Activated CD8-positive, alpha-beta T cell treated with anti-CD3 and anti-CD28 coated beads for 36 hours (primary cell): ENCODE measurements at regions not wholly inside any gene's neighbourhood (a gene's known extent, or its start where the extent isn't known, plus 50 kb on each side); places are given as distances from the start of the nearest gene placed in this dataset.
"Not testable (repeated sequence)": the region's sequence is repeated elsewhere in the genome, so short reads cannot be mapped to it uniquely, and the experiment has no call there.

ENCODE experiments used
- ATAC-seq: fragments of 200-7000 bp; cut with Tn5 transposase; one replicate; pipeline ENCODE4 v1.10.0; 2021; ENCODE audit warnings: mild to moderate bottlenecking, moderate library complexity
- CTCF ChIA-PET: fragments of 350-600 bp; sonication (Branson Sonifier 250); formaldehyde crosslinking; loops from one replicate; lab custom pipeline; 2021; ENCODE audit warnings: antibody characterized with exemption; lab: Charles Lee
- POLR2A ChIA-PET: fragments of 350-600 bp; sonication (Branson Sonifier 250); formaldehyde crosslinking; loops from one replicate; lab custom pipeline; 2021; ENCODE audit warnings: antibody characterized with exemption; lab: Charles Lee
- DNase-seq: peaks from one replicate; pipeline ENCODE4 v3.0.0-alpha.2; 2020
- H3K27ac Mint-ChIP-seq: one replicate; pipeline ENCODE4 v1.8.0; 2021; ENCODE audit warnings: mild to moderate bottlenecking, mixed read lengths
- H3K27me3 Mint-ChIP-seq: one replicate; pipeline ENCODE4 v1.8.0; 2021; ENCODE audit warnings: mixed read lengths
- H3K36me3 Mint-ChIP-seq: one replicate; pipeline ENCODE4 v1.8.0; 2021; ENCODE audit warnings: low read depth, mixed read lengths
- H3K4me1 Mint-ChIP-seq: one replicate; pipeline ENCODE4 v1.8.0; 2021; ENCODE audit warnings: low read depth, mixed read lengths
- H3K4me3 Mint-ChIP-seq: one replicate; pipeline ENCODE4 v1.8.0; 2021; ENCODE audit warnings: mild to moderate bottlenecking, moderate library complexity, mixed read lengths
- H3K9me3 Mint-ChIP-seq: one replicate; pipeline ENCODE4 v1.8.0; 2021; ENCODE audit warnings: mixed read lengths
- intact Hi-C: fragments of 100-400 bp; cut with micrococcal nuclease; formaldehyde crosslinking; loops from one replicate; pipeline ENCODE4 v1.10.0; 2022

- CTCF ChIA-PET, H3K36me3 Mint-ChIP-seq, intact Hi-C loops, DNase-seq, ATAC-seq, H3K9me3 Mint-ChIP-seq, POLR2A ChIA-PET, H3K27me3 Mint-ChIP-seq, H3K27ac Mint-ChIP-seq, H3K4me1 Mint-ChIP-seq, H3K4me3 Mint-ChIP-seq: not testable (repeated sequence)
These were observed 1596.9 kb downstream of the RPIA start for GRCh38 chr2:90288396-90288795.

GRCh38 chr2:90289291-90289980, 1598.0 kb downstream of the RPIA start:
- H3K27ac Mint-ChIP-seq, H3K4me3 Mint-ChIP-seq, POLR2A ChIA-PET, DNase-seq, H3K27me3 Mint-ChIP-seq, intact Hi-C loops, H3K9me3 Mint-ChIP-seq, H3K36me3 Mint-ChIP-seq, CTCF ChIA-PET, ATAC-seq, H3K4me1 Mint-ChIP-seq: not testable (repeated sequence)

- CTCF ChIA-PET, H3K27ac Mint-ChIP-seq, H3K27me3 Mint-ChIP-seq, H3K4me1 Mint-ChIP-seq, POLR2A ChIA-PET, intact Hi-C loops, H3K36me3 Mint-ChIP-seq, ATAC-seq, H3K4me3 Mint-ChIP-seq, DNase-seq, H3K9me3 Mint-ChIP-seq: not testable (repeated sequence)
These were observed 1599.2 kb downstream of the RPIA start for GRCh38 chr2:90290701-90291100.

- CTCF ChIA-PET, H3K36me3 Mint-ChIP-seq, H3K27ac Mint-ChIP-seq, ATAC-seq, H3K9me3 Mint-ChIP-seq, H3K4me1 Mint-ChIP-seq, POLR2A ChIA-PET, intact Hi-C loops, H3K4me3 Mint-ChIP-seq, H3K27me3 Mint-ChIP-seq, DNase-seq: not testable (repeated sequence)
These were observed 1599.9 kb downstream of the RPIA start for GRCh38 chr2:90291168-90291883.

GRCh38 chr2:90291934-90292333, 1600.5 kb downstream of the RPIA start:
- intact Hi-C loops, H3K36me3 Mint-ChIP-seq, H3K9me3 Mint-ChIP-seq, ATAC-seq, POLR2A ChIA-PET, DNase-seq, H3K27me3 Mint-ChIP-seq, CTCF ChIA-PET, H3K4me1 Mint-ChIP-seq, H3K4me3 Mint-ChIP-seq, H3K27ac Mint-ChIP-seq: not testable (repeated sequence)

- POLR2A ChIA-PET, H3K4me3 Mint-ChIP-seq, H3K9me3 Mint-ChIP-seq, ATAC-seq, CTCF ChIA-PET, H3K27me3 Mint-ChIP-seq, H3K27ac Mint-ChIP-seq, intact Hi-C loops, H3K36me3 Mint-ChIP-seq, DNase-seq, H3K4me1 Mint-ChIP-seq: not testable (repeated sequence)
These were observed 1601.0 kb downstream of the RPIA start for GRCh38 chr2:90292451-90292850.

- POLR2A ChIA-PET, DNase-seq, H3K36me3 Mint-ChIP-seq, H3K27ac Mint-ChIP-seq, H3K4me1 Mint-ChIP-seq, H3K27me3 Mint-ChIP-seq, H3K9me3 Mint-ChIP-seq, ATAC-seq, intact Hi-C loops, CTCF ChIA-PET, H3K4me3 Mint-ChIP-seq: not testable (repeated sequence)
These were observed 1601.8 kb downstream of the RPIA start for GRCh38 chr2:90293224-90293623.

GRCh38 chr2:90293806-90294205, 1602.3 kb downstream of the RPIA start:
- H3K9me3 Mint-ChIP-seq, H3K27ac Mint-ChIP-seq, H3K4me3 Mint-ChIP-seq, CTCF ChIA-PET, H3K36me3 Mint-ChIP-seq, DNase-seq, ATAC-seq, H3K4me1 Mint-ChIP-seq, H3K27me3 Mint-ChIP-seq, POLR2A ChIA-PET, intact Hi-C loops: not testable (repeated sequence)

GRCh38 chr2:90295036-90295750, 1603.7 kb downstream of the RPIA start:
- not testable (repeated sequence) for H3K9me3 Mint-ChIP-seq, H3K4me3 Mint-ChIP-seq

GRCh38 chr2:90296484-90296777, 1605.0 kb downstream of the RPIA start:
- H3K9me3 Mint-ChIP-seq, intact Hi-C loops, H3K27ac Mint-ChIP-seq, H3K36me3 Mint-ChIP-seq, DNase-seq, POLR2A ChIA-PET, H3K27me3 Mint-ChIP-seq, ATAC-seq, CTCF ChIA-PET, H3K4me1 Mint-ChIP-seq, H3K4me3 Mint-ChIP-seq: not testable (repeated sequence)

More at GRCh38 chr2:90295036-90295750, 1603.7 kb downstream of the RPIA start:
- DNase-seq, POLR2A ChIA-PET, CTCF ChIA-PET, ATAC-seq, H3K4me1 Mint-ChIP-seq, H3K27ac Mint-ChIP-seq, H3K27me3 Mint-ChIP-seq, intact Hi-C loops, H3K36me3 Mint-ChIP-seq: not testable (repeated sequence)

- H3K4me3 Mint-ChIP-seq, POLR2A ChIA-PET: not testable (repeated sequence)
These were observed 1606.2 kb downstream of the RPIA start for GRCh38 chr2:90297701-90298100.

More at GRCh38 chr2:90297701-90298100, 1606.2 kb downstream of the RPIA start:
- H3K27ac Mint-ChIP-seq, H3K36me3 Mint-ChIP-seq, H3K27me3 Mint-ChIP-seq, H3K4me1 Mint-ChIP-seq, DNase-seq, intact Hi-C loops, ATAC-seq, CTCF ChIA-PET, H3K9me3 Mint-ChIP-seq: not testable (repeated sequence)
